ENCODE measurements at regions not wholly inside any gene's neighbourhood (a gene's known extent, or its start where the extent isn't known, plus 50 kb on each side); places are given as distances from the start of the nearest gene placed in this dataset.
A peak's percentile ranks its signal among the peaks of the same experiment; 100 is the strongest.
"Not testable (repeated sequence)": the region's sequence is repeated elsewhere in the genome, so short reads cannot be mapped to it uniquely, and the experiment has no call there.

GRCh38 chr4:114137984-114138383 lies 158.5 kb upstream of the ARSJ start:
- Mint-ChIP-seq H3K27ac (no peak overlapping the region), H3K4me3 (no peak overlapping the region), H3K4me1 (no peaks in the 10 kb centered on the region), H3K27me3 (ENCODE audit: low read depth in 2 of 2) (peaks cover 0 to 19% of the 10 kb centered on the region in 2 donors), H3K9me3 (peaks cover 0 to 3% of the 10 kb centered on the region in 2 donors), H3K36me3 (no peaks in the 10 kb centered on the region)
- TF ChIP-seq, protein P1, sequence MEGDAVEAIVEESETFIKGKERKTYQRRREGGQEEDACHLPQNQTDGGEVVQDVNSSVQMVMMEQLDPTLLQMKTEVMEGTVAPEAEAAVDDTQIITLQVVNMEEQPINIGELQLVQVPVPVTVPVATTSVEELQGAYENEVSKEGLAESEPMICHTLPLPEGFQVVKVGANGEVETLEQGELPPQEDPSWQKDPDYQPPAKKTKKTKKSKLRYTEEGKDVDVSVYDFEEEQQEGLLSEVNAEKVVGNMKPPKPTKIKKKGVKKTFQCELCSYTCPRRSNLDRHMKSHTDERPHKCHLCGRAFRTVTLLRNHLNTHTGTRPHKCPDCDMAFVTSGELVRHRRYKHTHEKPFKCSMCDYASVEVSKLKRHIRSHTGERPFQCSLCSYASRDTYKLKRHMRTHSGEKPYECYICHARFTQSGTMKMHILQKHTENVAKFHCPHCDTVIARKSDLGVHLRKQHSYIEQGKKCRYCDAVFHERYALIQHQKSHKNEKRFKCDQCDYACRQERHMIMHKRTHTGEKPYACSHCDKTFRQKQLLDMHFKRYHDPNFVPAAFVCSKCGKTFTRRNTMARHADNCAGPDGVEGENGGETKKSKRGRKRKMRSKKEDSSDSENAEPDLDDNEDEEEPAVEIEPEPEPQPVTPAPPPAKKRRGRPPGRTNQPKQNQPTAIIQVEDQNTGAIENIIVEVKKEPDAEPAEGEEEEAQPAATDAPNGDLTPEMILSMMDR (IDR thresholded peaks at IDR 0.05) = no peak
- Histone ChIP-seq H3K27ac (ENCODE audit: low read length) (no peak overlapping the region), H3K27me3 (ENCODE audit: control insufficient read depth, insufficient read depth, low read length) (no peaks in the 10 kb centered on the region), H3K9me3 (ENCODE audit: control insufficient read depth, insufficient read depth, low read length) (no peaks in the 10 kb centered on the region), H3K36me3 (ENCODE audit: control insufficient read depth, insufficient read depth, low read length) (no peaks in the 10 kb centered on the region), H3K4me1 (ENCODE audit: control insufficient read depth, insufficient read depth, low read length) (no peaks in the 10 kb centered on the region), H3K4me3 (ENCODE audit: low read length) (no peak overlapping the region)
- DNase-seq = no peak
- no peak for ATAC-seq
- intact Hi-C loops (cut with micrococcal nuclease) = no loop called here
- 100% methylated on average over 1 of the region's 2 CpGs for WGBS (ENCODE audit: insufficient coverage)

DNA sequence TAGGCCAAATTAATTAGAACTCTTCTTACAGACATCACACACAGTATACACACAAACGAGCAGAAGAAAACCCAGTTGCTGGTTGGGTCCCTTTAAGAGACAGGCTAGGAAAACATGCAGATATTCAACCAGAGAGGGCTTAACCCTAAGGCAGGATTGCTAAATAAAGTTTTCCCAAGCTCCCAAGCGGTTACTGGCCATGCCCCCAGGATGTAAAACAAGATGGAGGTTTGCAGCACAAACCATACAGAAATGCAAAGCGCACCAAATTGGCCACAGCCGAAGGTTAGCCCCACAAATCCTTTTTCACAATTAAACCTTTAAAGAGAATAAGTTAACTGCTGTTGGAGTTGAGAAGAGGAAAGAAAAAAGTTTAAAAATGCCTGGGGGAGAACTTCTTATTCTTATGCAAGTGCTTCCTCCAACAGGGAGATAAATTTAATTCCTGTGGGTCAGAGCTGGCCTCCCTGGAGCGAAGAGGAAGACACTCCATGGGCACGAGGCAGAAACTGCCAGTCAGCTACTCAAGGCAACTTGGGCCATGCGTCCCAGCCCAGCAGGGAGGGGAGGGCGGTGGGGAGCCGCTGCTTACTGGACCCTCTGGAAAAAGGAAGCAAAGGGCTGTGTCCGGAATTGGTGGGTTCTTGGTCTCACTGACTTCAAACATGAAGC lies 167.6 kb upstream of the ARSJ start:
- ATAC-seq (no peak), DNase-seq (no peak)
- Mint-ChIP-seq H3K36me3 (no peaks in the 10 kb centered on the region), H3K27me3 (ENCODE audit: low read depth in 2 of 2) (peaks cover 0 to 17% of the 10 kb centered on the region in 2 donors), H3K4me1 (peaks cover 7 to 12% of the 10 kb centered on the region in 2 donors), H3K27ac (peak overlapping the region in 1 of 2 donors; percentile 70), H3K4me3 (peak overlapping the region; percentile 87), H3K9me3 (peaks cover 0 to 2% of the 10 kb centered on the region in 2 donors)
- TF ChIP-seq, protein P1 (IDR thresholded peaks at IDR 0.05) = no peak
- Histone ChIP-seq H3K27me3 (ENCODE audit: control insufficient read depth, insufficient read depth, low read length) (no peaks in the 10 kb centered on the region), H3K9me3 (ENCODE audit: control insufficient read depth, insufficient read depth, low read length) (no peaks in the 10 kb centered on the region), H3K4me3 (ENCODE audit: low read length) (no peak overlapping the region), H3K4me1 (ENCODE audit: control insufficient read depth, insufficient read depth, low read length) (peaks cover 10% of the 10 kb centered on the region), H3K36me3 (ENCODE audit: control insufficient read depth, insufficient read depth, low read length) (no peaks in the 10 kb centered on the region), H3K27ac (ENCODE audit: low read length) (no peak overlapping the region)
- 53% methylated on average over 9 of the region's 10 CpGs for WGBS (ENCODE audit: insufficient coverage)
- intact Hi-C loops (cut with micrococcal nuclease) = no loop called here

DNA sequence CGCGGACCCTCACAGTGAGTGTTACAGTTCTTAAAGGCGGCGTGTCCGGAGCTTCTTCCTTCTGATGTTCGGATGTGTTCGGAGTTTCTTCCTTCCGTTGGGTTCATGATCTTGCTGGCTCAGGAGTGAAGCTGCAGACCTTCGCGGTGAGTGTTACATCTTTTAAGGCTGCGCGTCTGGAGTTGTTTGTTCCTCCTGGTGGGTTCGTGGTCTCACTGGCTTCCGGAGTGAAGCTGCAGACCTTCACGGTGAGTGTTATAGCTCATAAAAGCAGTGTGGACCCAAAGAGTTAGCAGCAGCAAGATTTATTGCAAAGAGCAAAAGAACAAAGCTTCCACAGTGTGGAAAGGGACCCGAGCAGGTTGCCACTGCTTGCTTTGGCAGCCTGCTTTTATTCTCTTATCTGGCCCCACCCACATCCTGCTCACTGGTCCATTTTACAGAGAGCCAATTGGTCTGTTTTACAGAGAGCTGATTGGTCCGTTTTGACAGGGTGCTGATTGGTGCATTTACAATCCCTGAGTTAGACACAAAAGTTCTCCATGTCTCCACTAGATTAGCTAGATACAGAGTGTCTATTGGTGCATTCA lies 168.3 kb upstream of the ARSJ start:
- peak overlapping the region in 1 of 2 donors; percentile 70 for H3K27ac Mint-ChIP-seq
- not testable (repeated sequence) for ATAC-seq

GRCh38 chr4:114148372-114149070 lies 169.1 kb upstream of the ARSJ start:
- H3K27me3 Mint-ChIP-seq (ENCODE audit: low read depth in 2 of 2); H3K4me3 Mint-ChIP-seq; intact Hi-C loops (cut with micrococcal nuclease); H3K36me3 ChIP-seq (ENCODE audit: control insufficient read depth, insufficient read depth, low read length); H3K27me3 ChIP-seq (ENCODE audit: control insufficient read depth, insufficient read depth, low read length); H3K9me3 Mint-ChIP-seq; H3K4me3 ChIP-seq (ENCODE audit: low read length); H3K9me3 ChIP-seq (ENCODE audit: control insufficient read depth, insufficient read depth, low read length); H3K27ac Mint-ChIP-seq; H3K36me3 Mint-ChIP-seq; ATAC-seq; H3K27ac ChIP-seq (ENCODE audit: low read length); DNase-seq: not testable (repeated sequence)
- peaks cover 7 to 12% of the 10 kb centered on the region in 2 donors for H3K4me1 Mint-ChIP-seq
- WGBS (ENCODE audit: insufficient coverage) = 96% methylated on average over 27 of the region's 27 CpGs
- peaks cover 10% of the 10 kb centered on the region for H3K4me1 ChIP-seq (ENCODE audit: control insufficient read depth, insufficient read depth, low read length)

More for the DNA sequence above, 168.3 kb upstream of the ARSJ start:
- H3K27me3 Mint-ChIP-seq (ENCODE audit: low read depth in 2 of 2) = peaks cover 0 to 11% of the 10 kb centered on the region in 2 donors
- H3K9me3 Mint-ChIP-seq; H3K27ac ChIP-seq (ENCODE audit: low read length); H3K36me3 Mint-ChIP-seq; H3K4me3 ChIP-seq (ENCODE audit: low read length); intact Hi-C loops (cut with micrococcal nuclease); H3K36me3 ChIP-seq (ENCODE audit: control insufficient read depth, insufficient read depth, low read length); H3K27me3 ChIP-seq (ENCODE audit: control insufficient read depth, insufficient read depth, low read length); H3K9me3 ChIP-seq (ENCODE audit: control insufficient read depth, insufficient read depth, low read length): not testable (repeated sequence)
- peaks cover 7 to 12% of the 10 kb centered on the region in 2 donors for H3K4me1 Mint-ChIP-seq
- DNase-seq = peak in 1 of 2 donors; percentile 22
- peaks cover 10% of the 10 kb centered on the region for H3K4me1 ChIP-seq (ENCODE audit: control insufficient read depth, insufficient read depth, low read length)
- 41% methylated on average over 17 of the region's 17 CpGs for WGBS (ENCODE audit: insufficient coverage)
- peak overlapping the region; percentile 87 for H3K4me3 Mint-ChIP-seq
